Retinal pigment epithelial cell (primary cell): ENCODE measurements at regions not wholly inside any gene's neighbourhood (a gene's known extent, or its start where the extent isn't known, plus 50 kb on each side); places are given as distances from the start of the nearest gene placed in this dataset.

ENCODE experiments used
- DNase-seq: peaks from one replicate; pipeline ENCODE4 v3.0.0-alpha.2; 2010; ENCODE audit warnings: low read depth
- H3K4me3 ChIP-seq: 2 replicates; pipeline ENCODE4 v1.5.1; 2011; ENCODE audit warnings: mild to moderate bottlenecking, low read length, control low read depth, moderate library complexity
- CTCF ChIP-seq: conservative IDR thresholded peaks from 2 replicates; pipeline ENCODE4 v1.5.1; 2011; ENCODE audit warnings: low read depth, low read length, control low read depth, inconsistent platforms

DNA sequence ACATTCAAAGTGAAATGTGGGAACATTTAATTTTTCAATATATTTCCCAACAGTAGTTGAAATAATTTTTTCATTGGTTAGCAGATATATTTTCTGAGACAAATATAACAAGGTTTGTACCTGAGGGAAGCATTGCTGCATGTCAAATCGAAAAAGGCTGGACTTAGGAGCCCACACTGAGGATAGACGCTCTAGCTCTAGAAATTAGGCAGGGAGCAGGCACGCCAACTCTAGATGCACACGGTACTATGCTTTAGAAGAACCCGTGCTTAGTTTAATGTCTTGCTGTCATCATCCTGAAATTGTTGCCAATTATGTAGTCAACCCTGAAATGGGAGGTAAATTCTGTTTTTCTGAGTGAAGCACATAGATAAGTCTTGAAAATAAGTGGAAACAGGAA, 731.1 kb upstream of the ZNF804A start:
- H3K4me3 ChIP-seq, result no peak overlapping the region
- no peak for TF ChIP-seq CTCF
- no peak for DNase-seq

GRCh38 chr2:183868153-183868552, 730.2 kb upstream of the ZNF804A start:
- no peak overlapping the region for H3K4me3 ChIP-seq
- no peak for TF ChIP-seq CTCF
- DNase-seq, result no peak

- peak; percentile 61 for DNase-seq
- no peak for TF ChIP-seq CTCF
Observed at GRCh38 chr2:183868707-183869106, 729.6 kb upstream of the ZNF804A start.

DNA sequence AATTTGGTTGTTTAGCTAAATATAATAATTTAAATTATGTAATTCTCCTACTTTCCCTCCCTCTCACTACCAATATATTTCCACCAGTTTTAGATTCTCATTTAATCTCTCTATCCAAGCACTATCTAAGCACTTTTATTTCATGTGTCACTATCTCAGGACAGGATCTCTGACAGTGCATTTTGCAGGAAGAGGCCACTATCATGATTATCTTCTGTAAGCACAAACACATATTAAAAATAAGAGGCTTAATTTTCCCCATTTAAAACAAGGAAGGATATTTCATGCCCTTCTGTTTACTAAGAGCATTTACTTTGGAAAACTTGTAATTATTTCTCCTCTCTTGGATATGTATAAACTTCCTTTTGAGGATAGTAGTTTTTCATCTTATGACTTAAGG, 726.2 kb upstream of the ZNF804A start:
- TF ChIP-seq CTCF, result no peak
- no peak overlapping the region for H3K4me3 ChIP-seq
- no peak for DNase-seq

More at GRCh38 chr2:183868707-183869106, 729.6 kb upstream of the ZNF804A start:
- H3K4me3 ChIP-seq, result no peak overlapping the region

GRCh38 chr2:183881978-183882377, 716.4 kb upstream of the ZNF804A start:
- H3K4me3 ChIP-seq, result no peak overlapping the region
- no peak for TF ChIP-seq CTCF
- no peak for DNase-seq

GRCh38 chr2:183892315-183892941, 705.9 kb upstream of the ZNF804A start:
- no peak for TF ChIP-seq CTCF
- no peak for DNase-seq
- H3K4me3 ChIP-seq, result no peak overlapping the region

DNA sequence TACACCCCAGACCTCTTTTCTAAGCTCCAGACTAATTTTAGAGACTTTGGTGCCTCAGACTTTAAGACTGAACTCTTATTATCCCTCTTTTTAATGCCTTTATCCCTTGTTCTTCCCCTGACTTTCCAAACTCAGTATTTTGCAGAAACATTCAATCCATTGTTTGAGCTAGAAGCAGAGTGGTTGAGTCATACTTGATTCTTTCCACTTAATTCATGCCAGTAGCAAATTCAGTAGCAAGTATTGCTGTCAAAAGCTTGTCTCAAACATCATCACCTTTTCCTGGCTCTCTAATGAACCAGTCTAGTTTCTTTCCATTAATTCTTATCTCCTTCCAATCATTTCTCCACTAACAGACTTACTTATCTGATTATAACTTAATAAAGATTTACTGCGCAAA, 699.7 kb upstream of the ZNF804A start:
- peak; percentile 73 for DNase-seq
- no peak overlapping the region for H3K4me3 ChIP-seq
- TF ChIP-seq CTCF, result no peak
